PC-9 (cell line): ENCODE measurements at regions not wholly inside any gene's neighbourhood (a gene's known extent, or its start where the extent isn't known, plus 50 kb on each side); places are given as distances from the start of the nearest gene placed in this dataset.
"Not testable (repeated sequence)": the region's sequence is repeated elsewhere in the genome, so short reads cannot be mapped to it uniquely, and the experiment has no call there.

Experiments used
- CTCF ChIP-seq: fragments of 200-600 bp; sonication (generic); conservative IDR thresholded peaks from 2 replicates; pipeline ENCODE4 v1.6.1; 2017; ENCODE audit warnings: mixed run types, antibody characterized with exemption, mild to moderate bottlenecking, moderate library complexity
- EZH2 ChIP-seq: fragments of 200-600 bp; sonication (generic); IDR thresholded peaks from 2 replicates; pipeline ENCODE4 v1.8.0; 2017; ENCODE audit warnings: antibody characterized with exemption, low read depth

GRCh38 chr15:70587012-70587634, 176.2 kb downstream of the UACA start:
- not testable (repeated sequence) for TF ChIP-seq CTCF, EZH2
